HFF-Myc (cell line): ENCODE measurements at regions not wholly inside any gene's neighbourhood (a gene's known extent, or its start where the extent isn't known, plus 50 kb on each side); places are given as distances from the start of the nearest gene placed in this dataset.

Experiments
- DNase-seq: peaks from one replicate; pipeline ENCODE4 v3.0.0-alpha.2; 2011; ENCODE audit warnings: low read depth; ENCODE audit errors: extremely low read depth
- H3K4me3 ChIP-seq: replicated peaks from 2 replicates; pipeline ENCODE4 v1.5.1; 2011; ENCODE audit warnings: low read depth, mild to moderate bottlenecking, control low read depth, low read length
- TF ChIP-seq, protein P1 (sequence below): IDR thresholded peaks from 2 replicates; pipeline ENCODE4 v1.5.1; 2012; ENCODE audit warnings: mild to moderate bottlenecking, low read depth, low read length, control low read depth; ENCODE audit errors: missing control alignments

DNA sequence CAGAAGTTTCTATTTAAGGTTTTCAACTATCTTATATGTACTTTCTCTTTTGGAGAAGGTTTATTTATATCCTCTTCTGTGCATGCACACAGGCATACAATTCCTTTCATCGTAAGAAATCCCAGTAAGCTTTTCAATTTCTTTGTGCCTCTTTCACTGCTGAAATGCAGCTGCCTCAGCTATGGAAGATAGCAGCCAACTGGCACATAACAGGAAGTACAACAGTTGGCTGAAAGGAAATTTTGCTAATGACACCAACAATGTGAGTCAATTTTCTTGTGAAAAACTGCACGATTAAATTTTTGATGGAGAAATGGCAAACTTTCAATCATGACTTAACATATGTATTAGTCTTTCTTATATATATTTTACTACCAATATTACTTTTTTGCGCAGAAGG, 74.5 kb upstream of the PAQR3 start:
- TF ChIP-seq, protein P1, sequence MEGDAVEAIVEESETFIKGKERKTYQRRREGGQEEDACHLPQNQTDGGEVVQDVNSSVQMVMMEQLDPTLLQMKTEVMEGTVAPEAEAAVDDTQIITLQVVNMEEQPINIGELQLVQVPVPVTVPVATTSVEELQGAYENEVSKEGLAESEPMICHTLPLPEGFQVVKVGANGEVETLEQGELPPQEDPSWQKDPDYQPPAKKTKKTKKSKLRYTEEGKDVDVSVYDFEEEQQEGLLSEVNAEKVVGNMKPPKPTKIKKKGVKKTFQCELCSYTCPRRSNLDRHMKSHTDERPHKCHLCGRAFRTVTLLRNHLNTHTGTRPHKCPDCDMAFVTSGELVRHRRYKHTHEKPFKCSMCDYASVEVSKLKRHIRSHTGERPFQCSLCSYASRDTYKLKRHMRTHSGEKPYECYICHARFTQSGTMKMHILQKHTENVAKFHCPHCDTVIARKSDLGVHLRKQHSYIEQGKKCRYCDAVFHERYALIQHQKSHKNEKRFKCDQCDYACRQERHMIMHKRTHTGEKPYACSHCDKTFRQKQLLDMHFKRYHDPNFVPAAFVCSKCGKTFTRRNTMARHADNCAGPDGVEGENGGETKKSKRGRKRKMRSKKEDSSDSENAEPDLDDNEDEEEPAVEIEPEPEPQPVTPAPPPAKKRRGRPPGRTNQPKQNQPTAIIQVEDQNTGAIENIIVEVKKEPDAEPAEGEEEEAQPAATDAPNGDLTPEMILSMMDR, result no peak
- H3K4me3 ChIP-seq, result no peak overlapping the region
- DNase-seq, result no peak

GRCh38 chr4:78990938-78991810, 51.9 kb upstream of the PAQR3 start:
- no peak overlapping the region for H3K4me3 ChIP-seq
- TF ChIP-seq, protein P1, result no peak
- no peak for DNase-seq

- DNase-seq, result no peak
- TF ChIP-seq, protein P1, result no peak
- H3K4me3 ChIP-seq, result no peak overlapping the region
Measured at GRCh38 chr4:78989697-78990270, 50.5 kb upstream of the PAQR3 start.
